T-cell (primary cell): ENCODE measurements at regions not wholly inside any gene's neighbourhood (a gene's known extent, or its start where the extent isn't known, plus 50 kb on each side); places are given as distances from the start of the nearest gene placed in this dataset.
A peak's percentile ranks its signal among the peaks of the same experiment; 100 is the strongest.
"Not testable (repeated sequence)": the region's sequence is repeated elsewhere in the genome, so short reads cannot be mapped to it uniquely, and the experiment has no call there.

Experiments
- ATAC-seq, 4 experiments: fragments of 200-7000 bp in 3 of 4; fragments of 150-1000 bp in 1 of 4; cut with Tn5 transposase; replicated peaks in 1 of 4; 1 replicate in 3 of 4; 2 replicates in 1 of 4; pipeline ENCODE4 v1.10.0; 2021; ENCODE audit warnings: moderate library complexity in 3 of 4, mild to moderate bottlenecking in 2 of 4, moderate number of reproducible peaks in 1 of 4
- CTCF ChIA-PET, 2 donors: fragments of 300-600 bp; sonication (Branson Sonifier 250); formaldehyde crosslinking; loops; one replicate each; lab custom pipeline; 2022; ENCODE audit warnings: antibody characterized with exemption in 2 of 2; lab: Charles Lee
- POLR2A ChIA-PET, 2 donors: fragments of 300-600 bp; sonication (Branson Sonifier 250); formaldehyde crosslinking; loops; one replicate each; lab custom pipeline; 2022; ENCODE audit warnings: antibody characterized with exemption in 2 of 2; lab: Charles Lee
- DNase-seq, 35 experiments: peaks; one replicate each; pipeline versions ENCODE4 v3.0.0 to v3.0.0-alpha.2; 2013 to 2023
- H3K27ac ChIP-seq: one replicate; pipeline ENCODE4 v1.5.1; 2013; ENCODE audit warnings: low read length
- H3K27me3 ChIP-seq, 2 experiments: replicated peaks in 1 of 2; 1 replicate in 1 of 2; 2 replicates in 1 of 2; pipeline versions ENCODE4 v1.6.1 to v1.7.0; 2013; ENCODE audit warnings: low read length in 1 of 2, mixed read lengths in 1 of 2; ENCODE audit not compliant: control insufficient read depth in 2 of 2, insufficient read depth in 2 of 2; ENCODE audit errors: extremely low read depth in 1 of 2
- H3K36me3 ChIP-seq, 2 donors: 1 replicate in 1 of 2; 2 replicates in 1 of 2; pipeline versions ENCODE4 v1.6.1 to v1.7.0; 2013; ENCODE audit warnings: low read length in 1 of 2; ENCODE audit not compliant: control insufficient read depth in 2 of 2, insufficient read depth in 1 of 2; ENCODE audit errors: extremely low read depth in 1 of 2
- H3K4me1 ChIP-seq, 2 experiments: 1 replicate in 1 of 2; 2 replicates in 1 of 2; pipeline versions ENCODE4 v1.6.1 to v1.7.0; 2013; ENCODE audit warnings: low read length in 2 of 2, mixed read lengths in 1 of 2; ENCODE audit not compliant: insufficient read depth in 2 of 2, control insufficient read depth in 1 of 2; ENCODE audit errors: extremely low read depth in 1 of 2
- H3K4me3 ChIP-seq, 2 donors: 1 replicate in 1 of 2; 2 replicates in 1 of 2; pipeline versions ENCODE4 v1.5.1 to v1.7.0; 2013; ENCODE audit warnings: mild to moderate bottlenecking in 2 of 2, low read length in 1 of 2, moderate library complexity in 1 of 2; ENCODE audit not compliant: control insufficient read depth in 1 of 2; ENCODE audit errors: extremely low read depth in 1 of 2
- H3K9me3 ChIP-seq: 2 replicates; pipeline ENCODE4 v1.7.0; 2013
- H3K27ac Mint-ChIP-seq, 2 donors: one replicate each; pipeline ENCODE4 v1.8.0; 2020 to 2021; ENCODE audit warnings: mild to moderate bottlenecking in 2 of 2, mixed read lengths in 2 of 2
- H3K27me3 Mint-ChIP-seq, 2 donors: one replicate each; pipeline ENCODE4 v1.8.0; 2021 to 2022; ENCODE audit warnings: mixed read lengths in 2 of 2
- H3K36me3 Mint-ChIP-seq: one replicate; pipeline ENCODE4 v1.8.0; 2021; ENCODE audit warnings: mixed read lengths
- H3K4me1 Mint-ChIP-seq, 3 donors: one replicate each; pipeline ENCODE4 v1.8.0; 2020 to 2022; ENCODE audit warnings: mixed read lengths in 3 of 3, mild to moderate bottlenecking in 1 of 3
- H3K4me3 Mint-ChIP-seq, 3 donors: one replicate each; pipeline ENCODE4 v1.8.0; 2020 to 2022; ENCODE audit warnings: mild to moderate bottlenecking in 3 of 3, mixed read lengths in 3 of 3, moderate library complexity in 3 of 3
- H3K9me3 Mint-ChIP-seq, 3 donors: one replicate each; pipeline ENCODE4 v1.8.0; 2020 to 2022; ENCODE audit warnings: mixed read lengths in 3 of 3
- WGBS: methylation state at CpG from one replicate; pipeline ENCODE4 v1.1.5; 2013; ENCODE audit warnings: missing lambda C conversion rate; ENCODE audit not compliant: insufficient coverage; 5-methylcytosine and 5-hydroxymethylcytosine counted together

DNA sequence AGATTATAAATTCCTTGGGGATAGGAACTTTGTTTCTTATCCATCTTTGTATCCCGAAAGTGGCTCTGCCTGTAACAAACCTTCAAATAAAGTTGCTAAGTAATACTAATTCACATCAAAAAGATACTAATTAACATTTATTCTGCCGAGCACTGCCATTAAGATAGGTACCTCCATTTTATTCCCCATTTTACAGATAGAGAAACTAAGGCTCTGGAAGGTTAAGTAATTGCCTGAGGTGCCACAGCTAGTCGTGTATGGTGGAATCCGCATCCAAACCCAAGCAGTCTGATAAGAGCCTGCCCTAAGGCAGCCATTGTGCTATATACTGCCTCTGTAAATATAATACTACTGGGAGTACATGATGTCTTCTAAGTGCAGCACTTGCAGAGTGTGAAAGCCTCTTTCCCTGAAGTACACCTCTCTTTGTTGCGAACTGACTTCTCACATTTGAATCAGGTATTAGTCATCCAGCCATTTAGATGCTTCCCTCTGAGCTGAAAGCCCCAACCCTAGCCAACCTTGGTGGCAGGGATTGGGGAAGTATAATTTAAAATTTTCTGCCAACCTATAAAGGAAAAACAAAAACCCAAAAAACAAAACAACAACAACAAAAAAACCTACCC, 78.5 kb upstream of the CHD2 start:
- ChIA-PET CTCF (interaction anchor here (0.7 to 3.3 kb wide), 3 partner anchors 12 to 62 kb away, joined by 3 to 16 read pairs (median 4); no protein-coding TSS in a partner anchor), POLR2A (interaction anchor here (0.6 to 1.2 kb wide), 6 partner anchors 11 to 64 kb away, joined by 3 to 7 read pairs (median 4); no protein-coding TSS in a partner anchor)
- no peaks in the 10 kb centered on the region for H3K36me3 Mint-ChIP-seq
- Histone ChIP-seq H3K4me3 (no peak overlapping the region), H3K36me3 (no peaks in the 10 kb centered on the region), H3K27me3 (no peaks in the 10 kb centered on the region), H3K27ac (no peak overlapping the region), H3K4me1 (peaks cover 41 to 44% of the 10 kb centered on the region in 2 experiments), H3K9me3 (no peaks in the 10 kb centered on the region)
- H3K27me3 Mint-ChIP-seq: no peaks in the 10 kb centered on the region
- peak overlapping the region; percentile 84 to 88 for H3K27ac Mint-ChIP-seq
- ATAC-seq (no peak), DNase-seq (no peak)
- WGBS: no CpG with 5 or more reads among the region's 5 CpGs
- H3K9me3 Mint-ChIP-seq: no peaks in the 10 kb centered on the region
- H3K4me3 Mint-ChIP-seq: peak overlapping the region; percentile 47 to 91 (median 58)
- H3K4me1 Mint-ChIP-seq: peaks cover 64 to 72% (median 66%) of the 10 kb centered on the region in 3 donors

DNA sequence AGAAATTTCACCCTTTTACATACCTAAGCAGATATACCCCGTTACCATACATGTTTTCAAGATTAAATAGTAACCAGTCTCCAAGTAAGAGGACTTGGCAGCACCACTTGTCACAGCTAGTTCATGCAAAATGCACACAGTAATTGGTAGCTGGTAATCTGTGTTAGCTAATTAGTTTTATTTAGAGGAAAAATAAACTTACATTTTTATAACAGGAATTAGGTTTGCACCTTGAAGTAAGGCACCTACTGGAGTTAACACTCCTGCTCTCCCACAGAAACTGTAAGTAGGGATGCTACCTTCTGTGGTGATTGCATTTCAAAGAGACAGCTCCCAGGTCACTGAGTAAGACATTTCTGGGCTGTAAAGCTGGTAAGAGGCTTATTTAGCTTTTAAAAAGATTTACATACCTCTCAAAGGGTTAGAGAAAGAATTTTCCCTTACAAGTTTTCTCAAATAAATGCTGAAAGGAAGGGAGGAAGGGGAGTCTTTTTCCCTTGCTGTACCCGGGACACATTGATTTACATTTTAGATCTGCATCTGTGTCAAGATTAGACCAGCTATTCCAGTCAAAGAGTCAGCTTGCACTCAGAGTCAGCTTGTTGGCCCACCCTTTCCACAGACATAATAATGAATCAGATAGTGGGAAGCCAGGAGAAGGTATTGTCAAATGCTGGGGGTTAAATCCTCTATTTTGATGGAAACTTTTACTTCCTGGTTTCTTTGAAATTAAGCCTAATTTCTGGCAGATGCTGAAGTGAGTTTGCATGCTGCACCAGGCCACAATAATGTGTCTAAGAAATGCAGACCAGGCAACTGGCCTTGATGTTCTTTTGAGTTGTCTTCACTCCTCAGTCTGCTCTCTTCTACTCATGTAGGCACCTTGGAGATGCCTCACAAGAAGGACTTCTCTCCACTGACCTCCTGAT, 77.6 kb upstream of the CHD2 start:
- Mint-ChIP-seq H3K4me3 (peak overlapping the region in 1 of 3 donors; percentile 91), H3K27me3 (no peaks in the 10 kb centered on the region), H3K36me3 (no peaks in the 10 kb centered on the region), H3K27ac (peak overlapping the region; percentile 84 to 89), H3K9me3 (no peaks in the 10 kb centered on the region), H3K4me1 (peaks cover 59 to 66% (median 63%) of the 10 kb centered on the region in 3 donors)
- CTCF ChIA-PET: interaction anchor here (0.6 to 1.1 kb wide), 4 partner anchors 25 to 95 kb away, joined by 3 to 4 read pairs (median 4); no protein-coding TSS in a partner anchor
- Histone ChIP-seq H3K4me1 (peaks cover 38 to 41% of the 10 kb centered on the region in 2 experiments), H3K36me3 (no peaks in the 10 kb centered on the region), H3K27ac (no peak overlapping the region), H3K9me3 (no peaks in the 10 kb centered on the region), H3K4me3 (no peak overlapping the region), H3K27me3 (no peaks in the 10 kb centered on the region)
- POLR2A ChIA-PET: interaction anchor here (0.6 to 1.2 kb wide), 13 partner anchors 9 to 130 kb away, joined by 3 to 8 read pairs (median 4); no protein-coding TSS in a partner anchor
- no CpG with 5 or more reads among the region's 2 CpGs for WGBS
- DNase-seq: no peak
- no peak for ATAC-seq

DNA sequence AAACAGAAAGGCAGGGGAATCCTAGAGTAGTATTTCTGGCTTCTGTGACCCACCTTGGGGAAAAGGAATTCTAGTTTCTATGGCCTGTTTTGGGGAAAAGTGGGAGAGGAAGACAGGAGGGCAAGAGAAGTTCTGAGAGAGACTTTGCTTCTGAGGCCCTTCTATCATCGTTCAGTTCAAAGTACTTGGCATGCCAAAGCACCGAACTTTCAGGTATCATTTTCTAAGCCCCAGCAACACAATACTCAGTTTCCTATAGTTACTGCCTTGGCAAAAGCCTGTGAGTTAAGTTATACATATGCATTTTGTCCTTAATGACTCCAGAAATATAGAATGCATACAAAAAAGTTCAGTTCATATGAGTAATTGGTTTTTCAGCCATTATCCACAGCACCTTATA, 74.1 kb upstream of the CHD2 start:
- Histone ChIP-seq H3K36me3 (no peaks in the 10 kb centered on the region), H3K27me3 (no peaks in the 10 kb centered on the region), H3K4me1 (peaks cover 20 to 25% of the 10 kb centered on the region in 2 experiments), H3K4me3 (no peak overlapping the region), H3K9me3 (no peaks in the 10 kb centered on the region), H3K27ac (no peak overlapping the region)
- ChIA-PET CTCF (no interaction called here), POLR2A (interaction anchor here in 1 of 2 donors (1.0 kb wide), 1 partner anchor 83 kb away, joined by 6 read pairs; no protein-coding TSS in a partner anchor)
- Mint-ChIP-seq H3K27me3 (no peaks in the 10 kb centered on the region), H3K9me3 (no peaks in the 10 kb centered on the region), H3K27ac (no peak overlapping the region), H3K36me3 (no peaks in the 10 kb centered on the region), H3K4me1 (peaks cover 41 to 50% (median 44%) of the 10 kb centered on the region in 3 donors), H3K4me3 (no peak overlapping the region)
- no peak for DNase-seq
- WGBS: no CpG with 5 or more reads among the region's 2 CpGs
- ATAC-seq: no peak

DNA sequence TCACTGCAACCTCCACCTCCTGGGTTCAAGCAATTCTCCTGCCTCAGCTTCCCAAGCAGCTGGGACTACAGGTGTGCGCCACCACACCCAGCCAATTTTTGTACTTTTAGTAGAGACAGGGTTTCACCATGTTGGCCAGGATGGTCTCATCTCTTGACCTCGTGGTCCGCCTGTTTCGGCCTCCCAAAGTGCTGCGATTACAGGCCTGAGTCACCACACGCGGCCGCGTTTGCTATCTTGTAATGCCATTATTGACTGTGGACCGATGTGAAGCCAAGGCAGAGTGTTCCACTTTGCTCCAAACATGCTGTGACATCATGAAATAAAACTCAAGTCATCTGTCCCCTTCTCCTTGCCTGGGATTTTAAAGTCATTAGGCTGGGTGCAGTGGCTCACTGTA, 72.1 kb upstream of the CHD2 start:
- ATAC-seq, DNase-seq, H3K36me3 Mint-ChIP-seq, H3K27ac ChIP-seq, CTCF ChIA-PET, H3K27me3 Mint-ChIP-seq, H3K36me3 ChIP-seq, H3K4me3 Mint-ChIP-seq, H3K9me3 ChIP-seq, H3K27ac Mint-ChIP-seq, H3K9me3 Mint-ChIP-seq, POLR2A ChIA-PET, H3K4me3 ChIP-seq, H3K27me3 ChIP-seq: not testable (repeated sequence)
- peaks cover 46 to 55% (median 50%) of the 10 kb centered on the region in 3 donors for H3K4me1 Mint-ChIP-seq
- H3K4me1 ChIP-seq: peaks cover 24 to 25% of the 10 kb centered on the region in 2 experiments
- 98% methylated on average over 9 of the region's 10 CpGs for WGBS

DNA sequence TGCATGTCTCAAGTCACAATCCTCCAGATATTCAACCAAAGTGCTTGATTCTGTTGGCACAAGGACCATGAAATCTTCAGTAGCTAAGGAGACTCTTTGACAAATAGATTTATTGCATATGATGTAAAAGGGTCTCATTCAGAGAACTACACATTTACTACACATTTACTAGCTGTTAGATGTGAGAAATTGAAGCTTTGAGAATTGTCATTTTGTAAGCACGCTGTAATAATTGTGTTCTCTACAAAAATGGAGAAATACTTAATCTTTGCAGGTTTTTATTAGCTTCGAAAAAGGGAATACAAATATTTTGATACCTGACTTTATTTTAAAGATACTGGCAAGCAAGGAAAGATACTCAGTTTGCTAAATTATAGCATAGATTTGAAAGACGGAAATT, 70.2 kb upstream of the CHD2 start:
- peaks cover 32 to 33% of the 10 kb centered on the region in 2 experiments for H3K4me1 ChIP-seq
- Mint-ChIP-seq H3K9me3 (no peaks in the 10 kb centered on the region), H3K27me3 (no peaks in the 10 kb centered on the region), H3K36me3 (no peaks in the 10 kb centered on the region), H3K4me3 (no peak overlapping the region), H3K4me1 (peaks cover 54 to 60% (median 54%) of the 10 kb centered on the region in 3 donors), H3K27ac (peak overlapping the region; percentile 97 to 99)
- ChIA-PET CTCF (interaction anchor here in 1 of 2 donors (0.5 to 1.1 kb wide), 3 partner anchors 14 to 33 kb away, joined by 3 to 4 read pairs (median 4); no protein-coding TSS in a partner anchor), POLR2A (interaction anchor here (0.6 to 1.1 kb wide), 6 partner anchors 10 to 71 kb away, joined by 4 to 6 read pairs (median 4); partner anchors contain the start of gene CHD2 (in 1 of the 2))
- ATAC-seq: no peak
- no peak for DNase-seq
- no peaks in the 10 kb centered on the region for H3K36me3 ChIP-seq
- H3K9me3 ChIP-seq: no peaks in the 10 kb centered on the region
- WGBS: no CpG with 5 or more reads among the region's 3 CpGs
- H3K4me3 ChIP-seq: no peak overlapping the region
- no peaks in the 10 kb centered on the region for H3K27me3 ChIP-seq
- peak overlapping the region; percentile 92 for H3K27ac ChIP-seq

DNA sequence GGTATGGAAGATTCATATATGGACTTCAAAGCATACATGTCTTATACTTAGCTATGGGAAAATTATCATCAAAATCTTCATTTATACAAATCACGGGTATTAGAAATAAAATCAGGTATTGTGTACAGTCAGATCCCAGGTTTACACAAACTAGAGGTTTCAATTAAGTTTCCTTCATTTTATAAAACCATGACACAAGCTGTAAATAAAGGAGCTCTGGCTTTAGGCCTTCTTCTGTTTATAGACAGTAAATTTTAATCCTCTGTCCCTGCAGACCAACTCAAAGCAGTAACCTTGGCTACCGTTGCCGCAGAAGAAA, 68.8 kb upstream of the CHD2 start:
- Mint-ChIP-seq H3K27ac (peak overlapping the region; percentile 97 to 99), H3K4me1 (peaks cover 44 to 51% (median 48%) of the 10 kb centered on the region in 3 donors), H3K4me3 (peak overlapping the region; percentile 57 to 77 (median 71)), H3K36me3 (no peaks in the 10 kb centered on the region), H3K27me3 (no peaks in the 10 kb centered on the region), H3K9me3 (no peaks in the 10 kb centered on the region)
- Histone ChIP-seq H3K27me3 (no peaks in the 10 kb centered on the region), H3K36me3 (no peaks in the 10 kb centered on the region), H3K27ac (peak overlapping the region; percentile 92), H3K4me1 (peaks cover 33 to 35% of the 10 kb centered on the region in 2 experiments), H3K4me3 (peak overlapping the region; percentile 29 to 47), H3K9me3 (no peaks in the 10 kb centered on the region)
- ChIA-PET CTCF (interaction anchor here (0.6 to 2.6 kb wide), 11 partner anchors 11 to 69 kb away, joined by 4 to 22 read pairs (median 7); partner anchors contain the start of gene CHD2 (in 1 of the 2)), POLR2A (interaction anchor here (0.5 to 2.5 kb wide), 17 partner anchors 9 to 85 kb away, joined by 3 to 35 read pairs (median 6); partner anchors contain the start of gene CHD2 (in 1 of the 2))
- no CpG with 5 or more reads among the region's 3 CpGs for WGBS
- no peak for DNase-seq
- no peak for ATAC-seq
